Spinal cord (tissue), 9 donors: ENCODE measurements at regions not wholly inside any gene's neighbourhood (a gene's known extent, or its start where the extent isn't known, plus 50 kb on each side); places are given as distances from the start of the nearest gene placed in this dataset.
A peak's percentile ranks its signal among the peaks of the same experiment; 100 is the strongest.

Experiments used
- DNase-seq, 6 donors: peaks; one replicate each; pipeline versions ENCODE4 v3.0.0 to v3.0.0-alpha.2; 2013 to 2015; ENCODE audit warnings: low spot score in 6 of 6, low read depth in 4 of 6
- H3K27ac ChIP-seq: one replicate; pipeline ENCODE4 v1.5.1; 2013; ENCODE audit warnings: low read depth, low read length, control low read depth
- H3K27me3 ChIP-seq: one replicate; pipeline ENCODE4 v1.6.1; 2013; ENCODE audit warnings: low read length; ENCODE audit not compliant: control insufficient read depth, insufficient read depth
- H3K36me3 ChIP-seq: one replicate; pipeline ENCODE4 v1.6.1; 2013; ENCODE audit warnings: low read length; ENCODE audit not compliant: control insufficient read depth, insufficient read depth
- H3K4me1 ChIP-seq: one replicate; pipeline ENCODE4 v1.6.1; 2013; ENCODE audit warnings: low read length; ENCODE audit not compliant: control insufficient read depth, insufficient read depth
- H3K4me3 ChIP-seq: one replicate; pipeline ENCODE4 v1.5.1; 2013; ENCODE audit warnings: low read depth, low read length, control low read depth
- H3K9me3 ChIP-seq: one replicate; pipeline ENCODE4 v1.6.1; 2013; ENCODE audit warnings: low read length; ENCODE audit not compliant: control insufficient read depth, insufficient read depth
- WGBS: methylation state at CpG from one replicate; pipeline ENCODE4 v1.1.5; 2013; ENCODE audit warnings: missing lambda C conversion rate; ENCODE audit not compliant: insufficient coverage; 5-methylcytosine and 5-hydroxymethylcytosine counted together
- donor health status: healthy.

DNA sequence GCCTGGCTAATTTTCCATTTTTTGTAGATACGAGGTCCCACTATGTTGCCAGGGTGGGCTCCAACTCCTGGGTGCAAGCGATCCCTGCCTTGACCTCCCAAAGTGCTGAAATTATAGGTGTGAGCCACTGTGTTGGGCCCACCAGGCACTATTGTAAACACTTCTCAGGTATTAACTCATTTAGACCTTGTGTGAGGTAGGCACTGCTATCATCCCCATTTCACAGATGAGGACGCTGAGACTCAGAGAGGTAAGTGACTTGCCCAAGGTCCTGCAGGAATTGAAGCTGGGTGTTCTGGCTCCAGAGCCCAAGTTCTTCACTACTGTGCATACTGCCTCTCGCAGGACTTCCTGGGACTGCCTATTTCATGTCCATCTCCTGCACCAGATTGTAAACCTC, 67.1 kb upstream of the SYPL1 start:
- Histone ChIP-seq H3K4me3 (no peak overlapping the region), H3K27me3 (no peaks in the 10 kb centered on the region), H3K36me3 (no peaks in the 10 kb centered on the region), H3K27ac (no peak overlapping the region), H3K4me1 (peaks cover 3% of the 10 kb centered on the region), H3K9me3 (no peaks in the 10 kb centered on the region)
- DNase-seq = no peak
- 94% methylated on average over 2 of the region's 4 CpGs for WGBS

DNA sequence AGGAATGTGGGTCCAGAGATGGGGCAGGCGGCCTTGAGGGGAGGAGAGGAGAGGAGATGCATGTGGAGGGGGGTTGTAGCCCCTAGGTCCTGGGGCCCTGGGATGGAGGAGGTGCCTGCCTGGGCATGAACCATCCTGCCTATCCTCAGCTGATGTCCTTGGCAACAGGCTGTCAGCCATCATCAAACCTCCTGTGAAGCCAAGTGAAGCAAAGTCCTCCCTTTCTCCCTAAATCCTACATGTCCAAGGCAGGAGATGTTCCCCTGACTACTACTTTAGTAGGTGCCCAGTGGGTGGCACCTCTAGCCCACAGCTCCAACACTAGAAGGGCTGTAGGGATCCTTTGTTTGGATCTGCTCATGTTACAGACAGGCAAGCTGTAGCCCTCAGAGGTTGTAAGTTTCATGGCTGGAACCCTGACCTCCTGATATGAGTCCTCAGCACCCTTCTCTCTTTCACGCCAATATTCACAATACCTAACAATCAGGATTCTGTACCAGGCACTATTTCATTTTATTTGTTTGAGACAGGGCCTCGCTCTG, 66.6 kb upstream of the SYPL1 start:
- no peaks in the 10 kb centered on the region for H3K27me3 ChIP-seq
- 100% methylated on average over 3 of the region's 3 CpGs for WGBS
- no peak overlapping the region for H3K27ac ChIP-seq
- peaks cover 3% of the 10 kb centered on the region for H3K4me1 ChIP-seq
- H3K4me3 ChIP-seq = no peak overlapping the region
- no peaks in the 10 kb centered on the region for H3K9me3 ChIP-seq
- no peaks in the 10 kb centered on the region for H3K36me3 ChIP-seq
- no peak for DNase-seq

DNA sequence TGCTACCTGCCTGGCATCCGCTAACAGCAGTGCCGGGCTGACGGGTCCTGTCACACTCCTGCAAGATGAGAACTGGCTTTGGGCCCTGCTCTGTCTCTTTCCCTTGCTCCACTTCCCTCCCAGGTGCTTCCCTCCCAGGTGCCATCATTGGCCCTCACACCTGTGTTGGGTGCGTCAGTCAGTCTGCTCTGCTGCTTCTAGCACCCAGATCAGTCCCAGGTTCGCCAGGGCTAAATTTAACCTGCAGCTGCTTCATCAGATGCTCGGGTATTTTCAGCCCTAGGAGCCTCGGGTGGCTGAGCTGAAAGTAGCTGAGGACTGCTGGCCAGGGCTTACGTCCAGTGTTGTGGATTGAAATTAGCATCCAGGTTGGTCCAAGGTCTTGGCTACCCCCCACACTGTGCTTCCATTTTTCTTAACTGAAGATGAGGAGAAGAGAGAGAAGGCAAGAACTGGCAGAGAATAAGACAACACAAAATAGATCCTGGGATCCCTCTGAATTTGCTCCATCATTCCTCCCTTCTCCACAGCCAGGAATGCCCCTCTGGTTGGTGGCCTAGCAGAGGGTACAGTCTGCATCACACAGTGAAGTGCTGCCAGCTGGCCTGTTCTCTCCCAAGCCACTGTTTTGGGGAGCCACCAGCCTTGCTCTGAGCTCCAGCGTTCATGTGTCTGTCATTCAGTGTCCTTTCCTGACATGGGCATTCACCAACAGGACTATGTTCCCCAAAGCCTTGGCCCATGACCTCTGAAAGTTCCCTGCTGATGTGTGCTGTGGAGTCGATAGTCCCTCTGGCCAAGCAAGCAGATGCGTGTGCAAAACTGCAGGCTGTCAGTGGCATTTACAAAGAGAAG, 65.9 kb upstream of the SYPL1 start:
- Histone ChIP-seq H3K27me3 (no peaks in the 10 kb centered on the region), H3K27ac (no peak overlapping the region), H3K9me3 (no peaks in the 10 kb centered on the region), H3K4me1 (peaks cover 3% of the 10 kb centered on the region), H3K36me3 (no peaks in the 10 kb centered on the region), H3K4me3 (no peak overlapping the region)
- DNase-seq = peak in 1 of 6 donors; percentile 22
- WGBS = 89% methylated on average over 10 of the region's 11 CpGs

GRCh38 chr7:106177300-106177690, 65.2 kb upstream of the SYPL1 start:
- H3K4me3 ChIP-seq = no peak overlapping the region
- DNase-seq = no peak
- 80% methylated on average over 1 of the region's 4 CpGs for WGBS
- peaks cover 3% of the 10 kb centered on the region for H3K4me1 ChIP-seq
- no peaks in the 10 kb centered on the region for H3K27me3 ChIP-seq
- no peaks in the 10 kb centered on the region for H3K36me3 ChIP-seq
- H3K27ac ChIP-seq = no peak overlapping the region
- H3K9me3 ChIP-seq = no peaks in the 10 kb centered on the region

DNA sequence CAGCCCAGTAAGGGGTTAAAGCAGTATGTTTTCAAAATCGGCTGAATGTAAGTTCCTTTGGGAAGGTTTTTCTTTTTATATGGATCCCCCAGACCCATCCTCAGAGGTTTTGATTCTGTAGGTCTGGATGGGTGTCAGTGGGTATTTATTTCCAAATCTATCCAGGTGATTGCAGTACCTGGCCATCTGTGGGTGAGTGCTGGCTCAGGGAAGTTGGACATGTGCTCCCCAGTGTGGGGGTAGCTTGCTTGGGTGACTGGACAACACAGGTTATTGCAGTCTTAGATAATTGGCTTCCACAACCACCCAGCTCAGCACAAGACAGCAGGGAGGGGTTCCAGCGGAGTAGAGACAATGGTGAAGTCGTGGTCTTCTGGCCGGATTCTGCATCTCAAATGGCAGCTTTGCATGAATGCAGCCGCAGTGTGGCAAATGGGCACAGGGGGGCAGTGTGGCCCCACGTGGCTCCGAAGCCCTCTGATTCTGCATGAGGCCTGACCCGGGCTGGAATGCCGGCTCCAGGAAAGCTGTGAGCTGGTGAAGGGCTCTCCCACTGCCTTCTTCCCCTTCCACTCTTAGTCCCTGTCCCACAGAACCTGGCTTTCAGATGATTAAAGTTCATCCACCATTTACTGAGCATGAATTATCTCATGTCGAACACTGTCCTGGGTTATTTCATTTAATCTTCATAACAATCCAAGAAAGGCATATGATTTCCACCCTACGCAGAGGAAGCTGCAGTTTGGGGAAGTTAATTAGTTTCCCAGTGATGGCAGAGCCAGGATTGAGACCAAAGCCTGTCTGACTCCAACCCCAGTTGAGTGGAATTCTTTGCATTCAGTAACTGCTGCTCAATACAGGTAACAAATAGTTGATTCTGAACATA, 64.5 kb upstream of the SYPL1 start:
- Histone ChIP-seq H3K27ac (no peak overlapping the region), H3K4me1 (peaks cover 3% of the 10 kb centered on the region), H3K36me3 (no peaks in the 10 kb centered on the region), H3K9me3 (no peaks in the 10 kb centered on the region), H3K27me3 (no peaks in the 10 kb centered on the region), H3K4me3 (no peak overlapping the region)
- peak in 5 of 6 donors; percentile 44 to 88 (median 65) for DNase-seq
- WGBS = 0% methylated on average over 8 of the region's 11 CpGs

- H3K4me1 ChIP-seq = peaks cover 3% of the 10 kb centered on the region
- WGBS = no CpG with 5 or more reads among the region's 1 CpG
- H3K36me3 ChIP-seq = no peaks in the 10 kb centered on the region
- no peak overlapping the region for H3K27ac ChIP-seq
- no peaks in the 10 kb centered on the region for H3K9me3 ChIP-seq
- DNase-seq = no peak
- H3K27me3 ChIP-seq = no peaks in the 10 kb centered on the region
- no peak overlapping the region for H3K4me3 ChIP-seq
These were observed 63.4 kb upstream of the SYPL1 start for GRCh38 chr7:106175507-106175906.

- Histone ChIP-seq H3K27ac (no peak overlapping the region), H3K36me3 (no peaks in the 10 kb centered on the region), H3K9me3 (no peaks in the 10 kb centered on the region), H3K4me3 (no peak overlapping the region), H3K4me1 (no peaks in the 10 kb centered on the region), H3K27me3 (no peaks in the 10 kb centered on the region)
- DNase-seq = no peak
- no CpG with 5 or more reads among the region's 5 CpGs for WGBS
These were observed 58.5 kb upstream of the SYPL1 start for GRCh38 chr7:106170651-106171050.

DNA sequence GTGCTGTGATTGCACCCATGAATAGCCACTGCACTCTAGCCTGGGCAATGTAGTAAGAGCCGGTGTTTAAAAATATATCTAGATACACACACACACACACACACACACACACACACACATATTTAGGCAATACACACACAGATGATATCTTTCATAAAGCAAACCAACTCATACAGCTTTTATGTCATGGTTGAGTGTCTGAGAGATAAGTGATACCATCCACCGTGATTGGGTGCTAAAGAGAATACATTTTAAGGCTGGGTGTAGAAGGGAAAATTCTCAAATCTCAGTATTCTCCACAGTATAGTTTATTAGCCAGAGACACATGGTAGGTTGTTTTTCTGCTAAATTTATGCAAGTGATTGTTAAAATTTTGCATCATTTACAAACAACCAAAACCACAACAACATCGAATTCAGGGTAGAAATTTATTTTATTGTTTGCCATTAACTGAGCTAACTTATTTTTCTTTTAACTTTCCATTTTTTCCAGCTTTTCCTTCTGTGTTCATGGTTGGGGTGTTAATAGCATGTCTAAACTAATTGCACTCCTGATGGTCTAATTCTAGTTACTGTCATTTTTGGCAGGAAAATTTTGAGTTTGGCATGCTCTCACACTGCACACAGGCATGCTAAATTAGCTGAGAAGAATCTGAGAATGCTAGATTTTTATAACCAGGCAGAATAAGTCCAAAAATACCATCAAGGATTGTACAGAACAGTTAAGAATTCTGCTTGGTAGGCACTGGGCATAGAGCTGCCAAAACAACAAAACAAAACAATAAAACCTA, 57.9 kb upstream of the SYPL1 start:
- DNase-seq = peak in 2 of 6 donors; percentile 55 to 87
- Histone ChIP-seq H3K9me3 (no peaks in the 10 kb centered on the region), H3K27me3 (no peaks in the 10 kb centered on the region), H3K4me1 (no peaks in the 10 kb centered on the region), H3K36me3 (no peaks in the 10 kb centered on the region), H3K27ac (no peak overlapping the region), H3K4me3 (no peak overlapping the region)
- no CpG with 5 or more reads among the region's 3 CpGs for WGBS

DNA sequence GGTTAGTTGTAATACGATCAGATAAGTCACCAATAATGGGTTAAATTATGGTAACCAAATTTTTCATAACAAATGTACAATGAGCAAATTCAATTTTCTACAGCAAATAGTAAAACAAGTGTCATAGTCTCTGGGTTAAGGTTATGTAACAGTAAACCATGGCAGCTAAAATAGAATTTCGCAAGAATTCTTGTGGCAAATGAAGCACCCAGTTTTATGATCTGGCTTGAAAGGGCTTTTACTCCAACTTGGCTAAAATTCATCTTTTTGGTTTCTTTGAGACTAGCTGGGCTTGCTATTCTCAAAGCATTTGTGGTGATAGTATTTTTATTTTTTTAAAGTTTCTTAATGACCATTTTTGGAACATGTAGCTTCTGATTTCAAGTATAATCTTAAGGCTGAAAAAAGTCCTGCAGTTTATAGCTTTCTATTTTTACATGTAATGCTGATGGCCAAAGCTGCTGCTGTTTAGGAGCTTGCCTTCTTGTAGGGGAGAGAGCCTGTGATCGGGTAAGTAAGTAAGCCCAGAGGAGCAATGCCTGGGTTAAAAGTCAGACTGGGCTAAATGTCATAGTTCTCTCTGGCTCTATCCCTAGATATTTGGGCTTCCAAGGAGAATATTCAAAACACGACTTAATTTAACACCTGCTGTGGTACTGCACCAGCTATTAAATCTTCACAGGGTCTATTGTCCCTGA, 55.5 kb upstream of the SYPL1 start:
- H3K9me3 ChIP-seq = peaks cover 4% of the 10 kb centered on the region
- H3K27ac ChIP-seq = no peak overlapping the region
- H3K4me1 ChIP-seq = no peaks in the 10 kb centered on the region
- no peaks in the 10 kb centered on the region for H3K36me3 ChIP-seq
- WGBS = 100% methylated on average over 2 of the region's 4 CpGs
- no peak overlapping the region for H3K4me3 ChIP-seq
- DNase-seq = no peak
- H3K27me3 ChIP-seq = no peaks in the 10 kb centered on the region
